ENCODE measurements at regions not wholly inside any gene's neighbourhood (a gene's known extent, or its start where the extent isn't known, plus 50 kb on each side); places are given as distances from the start of the nearest gene placed in this dataset.

- Histone ChIP-seq H3K4me3 (ENCODE audit: low read depth, low read length) (no peak overlapping the region), H3K36me3 (ENCODE audit: control insufficient read depth, insufficient read depth, low read length) (no peaks in the 10 kb centered on the region), H3K27me3 (ENCODE audit: control insufficient read depth, insufficient read depth, low read length) (no peaks in the 10 kb centered on the region)
- TF ChIP-seq CTCF (IDR thresholded peaks at IDR 0.05; ENCODE audit: insufficient read depth, low read length, poor library complexity, severe bottlenecking): no peak
- no peak for DNase-seq (ENCODE audit: low read depth)
These were observed 221.9 kb upstream of the PCDH17 start for GRCh38 chr13:57409656-57410055.

GRCh38 chr13:57418067-57418677, 213.4 kb upstream of the PCDH17 start:
- no peak for TF ChIP-seq CTCF (IDR thresholded peaks at IDR 0.05; ENCODE audit: insufficient read depth, low read length, poor library complexity, severe bottlenecking)
- no peak overlapping the region for H3K4me3 ChIP-seq (ENCODE audit: low read depth, low read length)

GRCh38 chr13:57424379-57424778, 207.2 kb upstream of the PCDH17 start:
- H3K4me3 ChIP-seq (ENCODE audit: low read depth, low read length): no peak overlapping the region
- no peak for DNase-seq (ENCODE audit: low read depth)
- H3K36me3 ChIP-seq (ENCODE audit: control insufficient read depth, insufficient read depth, low read length): no peaks in the 10 kb centered on the region
- no peaks in the 10 kb centered on the region for H3K27me3 ChIP-seq (ENCODE audit: control insufficient read depth, insufficient read depth, low read length)
- no peak for TF ChIP-seq CTCF (IDR thresholded peaks at IDR 0.05; ENCODE audit: insufficient read depth, low read length, poor library complexity, severe bottlenecking)

More at GRCh38 chr13:57418067-57418677, 213.4 kb upstream of the PCDH17 start:
- no peaks in the 10 kb centered on the region for H3K27me3 ChIP-seq (ENCODE audit: control insufficient read depth, insufficient read depth, low read length)
- H3K36me3 ChIP-seq (ENCODE audit: control insufficient read depth, insufficient read depth, low read length): no peaks in the 10 kb centered on the region
- DNase-seq (ENCODE audit: low read depth): no peak

GRCh38 chr13:57425531-57425930, 206.0 kb upstream of the PCDH17 start:
- Histone ChIP-seq H3K27me3 (ENCODE audit: control insufficient read depth, insufficient read depth, low read length) (no peaks in the 10 kb centered on the region), H3K4me3 (ENCODE audit: low read depth, low read length) (no peak overlapping the region)
- no peak for TF ChIP-seq CTCF (IDR thresholded peaks at IDR 0.05; ENCODE audit: insufficient read depth, low read length, poor library complexity, severe bottlenecking)

GRCh38 chr13:57437587-57437986, 194.0 kb upstream of the PCDH17 start:
- no peak for DNase-seq (ENCODE audit: low read depth)
- no peak for TF ChIP-seq CTCF (IDR thresholded peaks at IDR 0.05; ENCODE audit: insufficient read depth, low read length, poor library complexity, severe bottlenecking)

More at GRCh38 chr13:57425531-57425930, 206.0 kb upstream of the PCDH17 start:
- no peaks in the 10 kb centered on the region for H3K36me3 ChIP-seq (ENCODE audit: control insufficient read depth, insufficient read depth, low read length)
- DNase-seq (ENCODE audit: low read depth): no peak

GRCh38 chr13:57438072-57438471, 193.5 kb upstream of the PCDH17 start:
- Histone ChIP-seq H3K27me3 (ENCODE audit: control insufficient read depth, insufficient read depth, low read length) (no peaks in the 10 kb centered on the region), H3K4me3 (ENCODE audit: low read depth, low read length) (no peak overlapping the region), H3K36me3 (ENCODE audit: control insufficient read depth, insufficient read depth, low read length) (no peaks in the 10 kb centered on the region)
- no peak for DNase-seq (ENCODE audit: low read depth)
- no peak for TF ChIP-seq CTCF (IDR thresholded peaks at IDR 0.05; ENCODE audit: insufficient read depth, low read length, poor library complexity, severe bottlenecking)

More at GRCh38 chr13:57437587-57437986, 194.0 kb upstream of the PCDH17 start:
- H3K36me3 ChIP-seq (ENCODE audit: control insufficient read depth, insufficient read depth, low read length): no peaks in the 10 kb centered on the region
- no peaks in the 10 kb centered on the region for H3K27me3 ChIP-seq (ENCODE audit: control insufficient read depth, insufficient read depth, low read length)
- no peak overlapping the region for H3K4me3 ChIP-seq (ENCODE audit: low read depth, low read length)
